GM18502 (cell line): ENCODE measurements at regions not wholly inside any gene's neighbourhood (a gene's known extent, or its start where the extent isn't known, plus 50 kb on each side); places are given as distances from the start of the nearest gene placed in this dataset.
A peak's percentile ranks its signal among the peaks of the same experiment; 100 is the strongest.

Experiments used
- ATAC-seq: cut with Tn5 transposase; IDR thresholded peaks from one replicate; pipeline ENCODE4 v1.9.1; 2021; ENCODE audit warnings: mild to moderate bottlenecking; ENCODE audit not compliant: unreplicated experiment, poor library complexity

DNA sequence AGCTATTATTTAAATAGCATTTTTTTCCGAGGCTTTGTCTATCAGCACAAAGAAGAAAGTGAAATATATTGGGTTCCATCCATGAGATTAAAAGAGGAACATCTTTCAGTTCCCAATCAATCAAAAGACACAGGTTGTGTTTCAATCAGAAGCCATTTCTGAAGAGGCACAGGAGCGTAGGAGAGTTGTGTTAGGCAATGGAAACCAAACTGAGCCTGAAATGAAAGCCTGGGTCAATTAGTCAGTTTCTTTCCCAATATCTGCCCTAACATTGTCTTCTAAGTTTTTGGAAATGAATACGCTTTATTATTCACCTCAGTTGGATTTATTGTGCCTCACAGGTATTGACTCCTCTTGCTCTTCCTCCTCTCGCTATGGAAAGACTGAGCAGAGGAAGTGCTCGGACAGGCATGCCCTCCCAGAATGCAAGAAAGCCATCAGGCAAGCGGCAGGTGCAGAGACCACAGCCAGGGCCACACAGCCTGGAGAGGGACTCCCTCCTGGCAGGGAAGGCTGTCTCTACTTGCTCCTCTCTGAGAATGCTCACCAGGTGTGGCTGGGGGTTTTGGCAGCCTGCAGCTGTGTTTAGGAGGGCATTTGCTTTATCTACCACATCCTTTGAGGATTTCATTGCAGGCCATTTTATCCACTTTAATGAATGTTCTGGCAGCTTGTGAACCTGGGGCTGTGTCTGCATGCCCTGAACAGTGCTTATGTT, 100.8 kb upstream of the NEDD9 start:
- no peak for ATAC-seq

DNA sequence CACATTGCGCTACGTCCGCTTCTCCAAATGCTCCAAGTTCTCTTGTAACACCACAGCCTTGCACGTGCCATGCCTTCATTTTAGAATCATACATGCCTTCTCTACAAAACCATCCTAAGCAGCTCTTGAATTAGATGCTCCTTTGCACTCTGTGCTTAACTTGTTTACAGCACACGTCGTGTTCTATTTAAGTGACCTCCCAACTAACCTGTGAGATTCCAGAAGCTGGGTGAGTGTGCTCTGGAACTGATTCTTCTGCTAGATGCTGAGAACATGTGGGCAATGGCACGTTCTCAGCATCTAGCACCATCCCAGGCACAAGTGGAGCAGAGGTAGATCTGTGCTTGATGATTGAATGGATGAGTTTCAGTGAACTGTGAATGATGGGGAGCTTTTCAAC, 100.0 kb upstream of the NEDD9 start:
- no peak for ATAC-seq

DNA sequence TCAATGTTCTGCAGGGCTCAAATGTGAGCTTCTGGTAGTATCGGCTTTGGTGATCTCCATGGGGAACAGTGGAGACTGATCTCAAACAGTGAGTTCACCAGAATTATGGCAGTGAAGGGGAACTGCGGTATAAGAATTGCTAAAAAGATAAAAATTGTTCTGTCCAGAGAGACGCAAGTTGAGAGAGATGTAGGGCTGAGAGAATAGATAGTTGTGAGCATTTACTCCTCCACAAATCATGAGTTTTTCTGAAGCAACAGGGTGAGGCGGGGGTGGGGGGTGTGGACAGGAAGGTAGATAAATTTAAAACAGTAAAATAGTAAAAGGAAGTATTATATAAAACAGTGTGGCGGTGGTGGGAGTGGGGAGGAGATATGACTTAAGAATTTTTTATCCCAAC, 98.6 kb upstream of the NEDD9 start:
- ATAC-seq, result no peak

DNA sequence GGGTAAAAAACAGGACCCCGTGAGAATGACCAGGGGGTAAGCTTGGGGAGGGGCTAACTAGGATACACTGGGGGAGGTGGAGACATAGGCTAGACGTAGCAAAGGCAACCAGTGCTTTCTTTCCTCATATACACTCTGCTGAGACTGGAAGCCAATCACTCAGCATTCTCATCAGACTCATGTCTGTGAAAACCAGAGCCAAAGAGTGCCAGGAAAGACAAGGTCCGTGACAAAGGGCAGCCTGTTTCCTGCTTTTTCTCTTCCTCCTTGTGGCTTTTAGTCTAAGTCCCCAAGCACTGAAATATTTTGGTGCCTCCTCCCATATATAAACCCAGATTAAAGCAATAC, 97.9 kb upstream of the NEDD9 start:
- ATAC-seq, result no peak

DNA sequence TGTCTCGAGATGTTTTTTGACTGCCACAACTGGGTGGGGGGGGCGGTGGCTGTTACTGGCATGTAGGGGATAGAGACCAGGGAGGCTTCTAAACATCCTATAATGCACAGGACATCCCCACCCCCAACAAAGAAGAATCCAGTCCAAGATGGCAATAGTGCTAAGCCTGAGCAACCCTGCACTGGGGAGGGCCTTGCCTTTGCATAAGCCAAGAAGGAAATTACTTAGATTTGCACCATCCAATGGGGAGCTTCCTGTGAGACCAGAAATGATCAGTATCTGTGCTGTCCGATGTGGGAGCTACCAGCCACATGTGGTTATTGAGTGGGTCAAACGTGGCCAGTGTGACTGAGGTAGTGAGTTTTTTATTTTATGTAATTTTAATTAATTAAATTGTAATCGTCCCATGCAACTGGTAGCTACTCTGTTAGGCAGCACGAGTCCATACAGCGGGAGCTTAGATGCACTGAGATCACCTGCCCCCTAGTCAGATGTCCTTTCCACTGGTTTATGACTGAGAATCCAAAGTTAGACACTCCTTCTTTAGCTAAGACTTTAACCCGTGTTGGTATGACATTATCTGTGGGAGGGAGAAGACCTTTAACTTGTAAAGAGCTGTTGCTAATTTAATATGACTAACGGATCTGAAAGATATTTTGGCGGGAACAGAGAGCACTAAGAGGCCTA, 97.4 kb upstream of the NEDD9 start:
- no peak for ATAC-seq

DNA sequence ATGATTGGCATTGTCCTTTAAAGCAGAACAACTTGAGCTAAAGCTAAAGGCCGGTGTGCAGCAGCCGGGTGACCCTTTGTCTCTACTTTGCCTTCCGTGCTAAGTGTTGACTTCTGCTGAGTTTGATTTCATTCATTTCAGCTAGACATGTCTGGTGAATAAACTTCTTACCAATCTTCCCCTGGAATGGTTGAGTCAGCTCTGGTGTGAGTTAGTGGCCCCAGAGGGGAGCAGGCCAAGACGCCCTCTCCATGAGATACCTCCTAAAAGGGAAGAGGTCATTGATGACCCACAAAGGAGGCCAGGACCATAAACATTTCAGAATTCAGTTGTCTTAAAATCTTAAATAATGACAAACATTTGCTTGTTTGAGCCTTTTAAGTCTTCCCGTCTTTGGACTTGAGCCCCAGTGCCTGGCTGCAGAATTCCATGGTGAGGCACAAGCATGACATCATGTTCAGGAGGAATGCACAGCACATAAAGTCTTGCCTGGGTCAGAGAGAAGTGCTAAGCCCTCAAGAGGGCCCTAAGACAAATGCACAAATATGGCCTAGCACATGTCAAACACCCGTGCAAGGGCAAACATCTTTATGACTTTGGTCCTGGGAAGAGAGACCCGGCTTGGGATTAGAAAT, 96.3 kb upstream of the NEDD9 start:
- no peak for ATAC-seq

DNA sequence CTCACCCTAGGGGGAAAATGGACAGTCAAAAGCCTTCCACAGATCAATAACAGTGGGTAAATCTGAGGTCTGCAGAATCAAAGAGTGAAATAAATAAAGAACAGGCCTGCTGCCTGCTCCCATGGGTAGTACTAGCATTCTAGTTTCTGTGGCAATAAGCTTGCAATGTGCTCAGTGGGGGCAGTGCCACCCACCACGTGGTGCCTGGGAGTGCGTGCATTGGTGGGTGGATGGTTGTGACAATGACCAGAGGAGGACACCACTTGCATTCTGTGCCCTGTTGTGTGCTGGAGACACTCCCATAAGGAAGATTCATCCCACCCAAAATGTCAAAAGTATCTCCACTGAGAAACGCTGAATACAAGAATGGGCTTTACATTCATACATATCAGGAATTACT, 95.5 kb upstream of the NEDD9 start:
- ATAC-seq, result no peak

DNA sequence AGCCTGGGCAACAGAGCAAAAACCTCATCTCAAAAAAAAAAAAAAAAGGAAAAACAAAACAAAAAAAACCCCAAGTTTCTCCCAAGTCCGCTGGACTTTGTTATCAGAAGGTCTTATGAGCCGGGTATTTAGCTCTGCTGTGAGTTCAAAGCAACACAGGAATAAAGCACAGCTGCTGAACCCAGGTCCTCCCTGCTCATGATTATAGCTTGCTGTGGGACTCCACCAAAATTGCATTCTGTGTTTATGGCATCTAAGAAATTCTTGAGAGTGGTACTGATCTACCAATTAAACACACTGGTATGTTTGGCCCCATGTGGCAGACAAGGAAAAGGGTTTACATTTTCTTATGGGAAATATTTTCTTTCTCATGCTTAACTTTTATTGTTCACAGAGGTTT, 93.6 kb upstream of the NEDD9 start:
- ATAC-seq, result no peak

DNA sequence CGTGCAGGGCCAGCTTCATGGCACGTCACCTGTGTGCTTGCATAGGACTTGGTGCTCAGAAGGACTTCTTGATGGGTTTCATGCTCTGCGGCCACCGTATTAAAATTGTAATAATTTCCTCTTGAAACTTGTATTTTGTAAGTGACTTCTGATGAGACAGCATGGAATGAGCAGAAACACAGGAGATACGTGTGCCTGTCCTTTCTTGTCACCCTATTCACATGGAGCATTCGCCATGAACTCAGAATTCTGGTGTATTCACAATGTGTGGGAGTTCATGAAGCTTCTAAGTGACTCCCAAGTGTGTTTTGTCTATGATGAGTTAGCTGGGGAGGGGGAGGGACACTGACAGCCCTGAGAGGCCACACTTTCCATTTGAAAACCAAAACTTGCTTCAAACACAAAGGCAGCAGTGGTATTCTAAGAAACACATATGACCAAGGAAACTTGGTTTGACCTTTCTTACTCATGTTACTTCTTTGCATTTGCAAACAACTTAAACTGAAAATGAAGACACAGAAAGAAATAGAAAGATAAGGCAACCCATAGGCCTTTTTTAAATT, 92.1 kb upstream of the NEDD9 start:
- peak; percentile 83 for ATAC-seq

DNA sequence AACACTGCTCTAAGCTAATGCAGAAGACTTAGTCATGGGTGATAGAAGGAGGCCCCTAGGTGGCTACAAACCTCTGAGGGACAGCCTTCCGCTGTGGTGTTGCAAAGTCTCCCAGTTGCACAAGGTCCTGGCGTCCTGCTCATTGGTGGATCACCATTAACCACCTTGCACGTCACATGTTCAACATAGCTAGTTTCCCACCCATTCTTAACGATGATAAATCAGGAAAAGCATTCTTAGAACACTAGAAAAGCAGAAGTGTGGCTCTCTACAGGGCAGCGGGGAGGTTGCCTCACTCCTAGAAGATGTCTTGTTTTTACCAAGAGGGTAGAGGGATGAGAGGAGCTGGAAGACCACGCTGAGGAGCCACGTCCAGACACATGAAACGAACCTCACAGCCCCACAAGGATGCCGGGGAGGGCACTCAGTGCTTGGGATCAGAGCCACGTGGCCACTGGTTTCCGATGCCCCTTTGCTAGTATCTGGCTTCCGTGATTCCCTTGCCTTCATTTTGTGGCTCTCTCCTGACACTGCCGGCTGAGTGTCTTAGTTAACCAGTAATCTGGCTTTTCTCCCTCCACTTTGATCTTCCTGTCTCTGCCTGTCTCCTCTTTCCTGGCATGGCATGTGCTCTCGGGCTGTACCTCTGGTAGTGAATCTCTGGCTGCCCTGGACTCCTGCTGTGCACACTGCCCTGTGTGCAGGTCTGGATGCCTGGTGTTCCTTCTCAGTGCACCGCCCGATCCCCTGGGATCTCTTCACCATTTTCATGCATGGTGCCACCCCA, 91.4 kb upstream of the NEDD9 start:
- no peak for ATAC-seq

DNA sequence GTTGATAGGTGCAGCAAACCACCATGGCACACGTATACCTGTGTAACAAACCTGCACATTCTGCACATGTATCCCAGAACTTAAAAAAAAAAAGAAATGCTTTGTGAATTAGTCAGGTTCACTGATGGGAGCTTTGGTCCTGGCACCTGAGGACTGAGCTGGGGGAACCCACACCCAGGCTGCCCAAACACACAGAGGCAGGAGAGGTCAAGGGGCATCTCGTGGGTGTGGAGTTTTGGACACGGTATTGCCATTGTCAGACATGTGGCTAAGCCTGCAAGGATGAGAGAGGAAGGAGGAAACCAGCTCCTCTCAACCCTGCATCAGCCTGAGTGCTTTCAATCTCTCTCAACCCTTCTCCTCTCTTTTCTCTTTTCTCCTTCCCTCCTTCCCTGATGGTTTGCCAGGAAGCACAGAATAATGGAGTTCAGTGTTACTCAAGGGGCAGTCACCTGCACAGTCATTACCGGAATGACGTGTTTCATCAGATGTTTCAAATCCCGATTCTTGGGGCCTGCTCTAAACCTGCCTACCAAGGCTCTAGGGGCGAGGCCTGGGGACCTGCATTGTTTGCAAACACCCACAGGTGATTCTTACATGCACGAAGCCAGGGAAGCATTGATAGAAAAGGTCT, 89.9 kb upstream of the NEDD9 start:
- ATAC-seq, result no peak

DNA sequence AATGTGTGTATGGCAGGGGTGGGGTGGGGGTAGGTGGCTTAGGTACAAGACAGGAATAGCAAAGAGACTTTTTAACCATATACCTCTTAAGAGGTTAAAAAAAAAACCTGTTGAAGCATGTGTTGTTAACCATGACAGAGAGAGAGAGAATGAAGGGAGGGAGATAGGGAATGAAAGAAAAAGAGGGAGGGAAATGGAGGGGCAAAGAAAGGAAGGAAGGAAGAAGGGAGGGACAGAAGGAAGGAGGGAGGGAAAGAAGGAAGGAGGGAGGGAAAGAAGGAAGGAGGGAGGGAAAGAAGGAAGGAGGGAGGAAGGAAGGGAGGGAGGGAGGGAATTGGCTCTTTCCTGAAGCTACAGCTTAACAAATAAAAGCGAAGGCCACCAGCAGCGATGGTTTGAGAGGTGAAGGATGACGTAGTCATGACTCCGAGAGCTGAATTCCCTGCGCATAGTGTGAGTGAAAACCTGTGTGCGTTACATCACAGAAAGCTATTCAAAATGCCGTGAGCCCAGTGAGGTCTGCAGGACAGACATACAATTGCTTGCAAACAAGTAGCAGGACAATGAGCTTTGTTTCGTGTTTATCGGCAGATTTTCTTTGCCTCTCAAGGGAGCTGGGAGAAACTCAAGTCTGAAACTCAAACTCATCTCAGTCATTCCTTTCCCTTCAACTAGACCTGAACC, 88.6 kb upstream of the NEDD9 start:
- no peak for ATAC-seq

DNA sequence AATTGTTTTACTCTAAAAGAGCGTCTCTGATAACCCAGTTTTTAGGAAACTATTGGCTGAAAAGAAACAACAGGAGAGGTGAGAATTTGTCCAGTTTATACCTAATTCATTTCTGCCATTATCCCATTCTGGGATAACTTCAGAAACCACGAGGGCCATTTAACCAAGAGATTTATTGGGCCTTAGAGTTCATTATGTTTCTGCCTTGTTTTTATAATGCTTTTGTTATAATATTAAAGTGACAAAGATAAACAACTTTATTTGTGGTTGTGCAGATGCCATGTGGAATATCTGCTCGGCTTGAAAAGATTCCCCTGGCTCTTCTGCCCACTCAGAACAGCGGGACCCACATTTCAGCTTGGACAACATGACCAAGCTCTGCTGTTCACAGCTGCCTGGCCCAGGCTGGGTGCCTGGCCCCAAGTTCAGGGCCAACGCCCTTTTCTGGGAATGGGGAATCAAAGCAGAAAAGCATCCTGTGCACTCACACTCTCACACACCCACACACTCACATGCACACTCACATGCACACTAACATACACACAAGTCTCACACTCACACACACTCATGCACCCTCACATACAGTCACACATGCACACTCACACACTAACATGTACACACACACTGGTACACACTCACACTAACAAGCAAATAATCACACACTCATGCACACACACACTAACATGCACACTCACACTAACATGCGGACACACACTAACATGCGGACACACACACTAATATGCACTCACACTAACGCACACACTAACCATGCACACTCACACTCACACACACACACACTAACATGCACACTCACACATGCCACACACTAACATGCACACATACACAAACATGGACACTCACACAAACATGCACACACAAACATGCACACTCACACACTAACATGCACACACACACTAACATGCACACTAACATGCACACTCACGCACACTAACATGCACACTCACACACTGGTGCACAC, 86.7 kb upstream of the NEDD9 start:
- ATAC-seq, result no peak

DNA sequence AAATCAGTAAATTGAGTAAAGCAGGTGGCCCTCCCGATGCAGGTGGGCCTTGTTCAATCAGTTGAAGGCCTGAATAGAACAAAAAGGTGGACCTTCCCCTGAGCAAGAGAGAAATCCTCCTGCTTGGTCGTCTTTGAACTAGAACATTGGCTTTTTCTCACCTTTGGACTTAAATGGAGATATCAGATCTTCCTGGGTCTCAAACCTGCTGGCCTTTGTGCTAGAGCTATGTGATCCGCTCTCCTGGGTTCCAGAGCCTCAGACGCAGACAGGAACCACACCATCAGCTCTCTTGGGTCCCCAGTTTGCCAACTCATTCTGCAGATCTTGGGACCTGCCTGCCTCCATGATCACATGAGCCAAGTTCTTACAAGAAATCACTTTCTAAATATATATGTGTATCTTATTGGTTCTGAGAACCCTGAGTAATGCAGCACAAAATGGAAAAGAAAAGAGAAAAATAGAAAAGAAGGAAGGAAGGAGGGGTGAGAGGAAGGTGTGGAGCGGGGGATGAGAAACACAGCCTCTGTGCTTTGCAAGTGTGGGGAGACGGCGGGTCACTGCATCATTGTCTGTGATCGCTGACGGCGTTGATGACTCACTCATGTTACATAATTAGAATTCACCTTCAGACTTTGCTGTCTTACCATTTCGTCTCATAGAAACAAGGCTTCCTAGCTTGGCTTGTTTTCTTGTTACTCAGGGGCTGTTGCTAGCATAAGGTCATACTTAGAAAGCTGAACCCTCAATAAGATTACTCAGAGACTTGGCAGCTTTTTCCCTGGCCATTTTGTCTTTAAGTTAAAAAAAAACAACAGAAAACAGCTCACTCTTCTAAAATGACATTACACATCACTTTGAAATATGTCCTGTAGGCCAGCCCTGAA, 85.7 kb upstream of the NEDD9 start:
- ATAC-seq, result peak; percentile 85

DNA sequence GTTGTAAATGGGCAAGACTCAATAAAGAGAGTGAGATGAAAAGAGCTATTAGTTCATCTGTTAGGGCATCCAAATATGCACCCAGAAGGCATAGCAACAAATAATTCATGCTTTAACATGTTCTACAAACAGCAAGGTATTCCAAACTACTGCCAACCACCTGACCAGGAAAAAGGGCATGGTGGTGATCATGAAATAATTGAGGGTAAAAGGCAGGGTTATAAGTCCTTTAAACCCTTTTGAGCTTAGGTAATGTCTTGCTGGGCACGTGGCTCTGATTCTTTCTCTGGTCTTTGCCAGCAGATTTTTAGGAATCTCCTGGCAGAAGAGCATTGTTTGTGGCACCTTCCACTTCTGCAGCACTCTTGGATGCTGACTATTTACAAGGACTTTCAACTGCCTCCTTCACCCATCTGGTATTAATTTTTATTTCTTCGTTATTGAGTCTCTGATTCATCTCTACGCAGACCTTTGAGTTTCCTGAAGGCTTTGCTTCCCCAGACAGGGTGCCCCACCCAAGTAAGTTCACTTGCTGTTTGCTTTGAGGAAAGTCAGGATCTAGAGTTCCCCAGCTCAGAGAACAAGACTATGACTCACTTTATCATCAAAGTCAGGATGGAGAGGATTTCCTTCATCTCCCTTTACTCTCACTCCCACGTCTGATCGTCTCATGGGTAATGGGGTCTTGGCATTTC, 83.4 kb upstream of the NEDD9 start:
- no peak for ATAC-seq

DNA sequence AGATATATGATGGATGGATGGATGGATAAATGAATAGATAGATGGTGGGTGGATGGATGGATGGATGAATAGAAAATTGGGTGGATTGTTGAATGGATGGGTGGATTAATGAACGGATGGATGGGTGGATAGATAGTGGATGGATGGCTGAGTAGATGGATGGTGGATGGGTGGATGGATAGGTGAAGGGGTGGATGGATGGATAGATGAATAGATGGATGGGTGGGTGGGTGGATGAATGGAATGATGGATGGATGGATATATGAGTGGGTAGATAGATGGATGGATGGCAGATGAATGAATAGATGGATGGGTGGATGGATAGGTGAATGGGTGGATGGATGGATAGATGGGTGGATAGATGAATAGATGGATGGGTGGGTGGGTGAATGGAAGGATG, 80.7 kb upstream of the NEDD9 start:
- ATAC-seq, result no peak

DNA sequence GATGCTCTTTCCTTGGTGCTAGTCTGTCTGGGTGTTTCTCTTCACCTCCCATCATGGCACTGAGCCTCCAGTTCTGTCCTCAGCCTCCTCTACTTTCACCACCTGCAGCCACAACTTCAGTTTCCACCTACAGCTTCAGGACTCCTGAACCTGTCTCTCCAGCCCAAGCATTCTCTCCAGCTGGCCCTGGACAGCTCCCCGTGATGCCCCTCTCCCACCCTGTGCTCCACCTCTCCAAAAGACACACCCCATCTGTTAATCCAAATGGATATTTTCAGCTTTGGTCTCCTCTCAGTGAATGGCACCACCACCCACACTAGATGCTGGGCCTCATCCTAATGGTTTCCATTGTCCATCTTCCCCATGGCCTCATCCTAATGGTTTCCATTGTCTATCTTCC, 79.5 kb upstream of the NEDD9 start:
- no peak for ATAC-seq
